ENCODE measurements at regions not wholly inside any gene's neighbourhood (a gene's known extent, or its start where the extent isn't known, plus 50 kb on each side); places are given as distances from the start of the nearest gene placed in this dataset.

GRCh38 chr11:91822805-91823204 is 401.8 kb upstream of the FAT3 start:
- TF ChIP-seq CTCF (IDR thresholded peaks at IDR 0.05; ENCODE audit: low read depth, low read length) = no peak
- TF ChIP-seq EZH2phosphoT487 (IDR thresholded peaks at IDR 0.05; ENCODE audit: low read depth) = no peak
